ENCODE measurements at regions not wholly inside any gene's neighbourhood (a gene's known extent, or its start where the extent isn't known, plus 50 kb on each side); places are given as distances from the start of the nearest gene placed in this dataset.

GRCh38 chr12:67394550-67394949 is 125.4 kb downstream of the CAND1 start:
- Histone ChIP-seq H2AK5ac (ENCODE audit: insufficient read length, low read length) (no peak overlapping the region), H3K23me2 (ENCODE audit: insufficient read length, low read depth, low read length, poor library complexity, severe bottlenecking) (no peaks in the 10 kb centered on the region), H3K14ac (ENCODE audit: insufficient read depth, low read length) (no peak overlapping the region), H4K91ac (ENCODE audit: insufficient read length, low read depth, low read length) (no peak overlapping the region), H3K4me1 (ENCODE audit: insufficient read depth, low read length) (no peaks in the 10 kb centered on the region), H3K79me2 (ENCODE audit: insufficient read depth, low read length) (no peaks in the 10 kb centered on the region), H3K27ac (ENCODE audit: insufficient read length, low read depth, low read length) (no peak overlapping the region), H2AFZ (ENCODE audit: low read length) (no peak overlapping the region), H4K5ac (ENCODE audit: insufficient read length, low read depth, low read length) (no peak overlapping the region), H2BK120ac (ENCODE audit: low read depth, low read length, poor library complexity, severe bottlenecking) (no peak overlapping the region), H3K9ac (ENCODE audit: extremely low read depth, insufficient read length, low read length) (no peak overlapping the region), H2BK5ac (ENCODE audit: insufficient read length, low read length) (no peak overlapping the region), H3K9me3 (ENCODE audit: control insufficient read depth, low read depth, low read length) (no peaks in the 10 kb centered on the region), H4K20me1 (ENCODE audit: control insufficient read depth, insufficient read depth, insufficient read length) (no peaks in the 10 kb centered on the region), H3K27me3 (ENCODE audit: insufficient read depth, low read length) (no peaks in the 10 kb centered on the region), H3T11ph (ENCODE audit: low read length) (no peak overlapping the region), H3K4me2 (ENCODE audit: insufficient read depth, insufficient read length, low read length) (no peak overlapping the region), H4K8ac (replicated peaks; ENCODE audit: insufficient read length, low read depth, low read length) (no peak overlapping the region), H2BK15ac (ENCODE audit: low read depth, low read length) (no peak overlapping the region), H3K23ac (ENCODE audit: insufficient read length, low read depth, low read length) (no peak overlapping the region), H2BK20ac (ENCODE audit: low read depth, low read length, poor library complexity, severe bottlenecking) (no peak overlapping the region), H3K18ac (ENCODE audit: insufficient read length, low read depth, low read length) (no peak overlapping the region), H3K4ac (ENCODE audit: low read depth, low read length) (no peak overlapping the region), H2BK12ac (ENCODE audit: insufficient read length, low read depth, low read length) (no peak overlapping the region), H3K56ac (ENCODE audit: insufficient read length, low read depth, low read length) (no peak overlapping the region), H3K79me1 (ENCODE audit: insufficient read depth, low read depth, low read length, poor library complexity, severe bottlenecking) (no peaks in the 10 kb centered on the region)
- no peak overlapping the region for H3K4me3 Mint-ChIP-seq
- no peaks in the 10 kb centered on the region for H3K27me3 Mint-ChIP-seq (ENCODE audit: low read depth)
- no peak overlapping the region; a peak in 1 of 7 replicates for H3K27ac Mint-ChIP-seq
- peak; percentile 61 for DNase-seq
- H3K36me3 Mint-ChIP-seq (ENCODE audit: insufficient read depth in 1 of 3, low read depth in 3 of 3), result no peaks in the 10 kb centered on the region
- H3K4me1 Mint-ChIP-seq, result peaks cover 0 to under 1% of the 10 kb centered on the region in 2 experiments; a peak in 1 of 4 replicates
- WGBS (ENCODE audit: extremely low coverage, insufficient read length, low lambda C conversion rate), result no CpG with 5 or more reads among the region's 6 CpGs
- no peaks in the 10 kb centered on the region for H3K9me3 Mint-ChIP-seq
- TF ChIP-seq CTCF (conservative IDR thresholded peaks at IDR 0.05), result 0 out of 3 replicates have a peak, but pooled peaks have one; percentile 12
